Panc1 (cell line): ENCODE measurements at regions not wholly inside any gene's neighbourhood (a gene's known extent, or its start where the extent isn't known, plus 50 kb on each side); places are given as distances from the start of the nearest gene placed in this dataset.

ENCODE experiments used
- POLR2AphosphoS5 ChIP-seq: IDR thresholded peaks from 2 replicates; pipeline ENCODE4 v1.6.1; 2012; ENCODE audit warnings: mild to moderate bottlenecking, low read depth, low read length, moderate library complexity
- REST ChIP-seq, 2 experiments: IDR thresholded peaks; 2 replicates each; pipeline ENCODE4 v1.6.1; 2011 to 2012; ENCODE audit warnings: low read depth in 2 of 2, control low read depth in 1 of 2, low read length in 1 of 2, mild to moderate bottlenecking in 1 of 2, moderate library complexity in 1 of 2; ENCODE audit not compliant: insufficient read depth in 1 of 2
- SIN3A ChIP-seq: IDR thresholded peaks from 2 replicates; pipeline ENCODE4 v1.6.1; 2012; ENCODE audit warnings: low read depth, mild to moderate bottlenecking, low read length, moderate library complexity, borderline replicate concordance; ENCODE audit not compliant: insufficient read depth
- TCF7L2 ChIP-seq: IDR thresholded peaks from 2 replicates; pipeline ENCODE4 v1.6.1; 2011; ENCODE audit warnings: mild to moderate bottlenecking, low read depth, low read length, inconsistent platforms
- TF ChIP-seq, protein P1 (sequence below): fragments of 450-650 bp; IDR thresholded peaks from 2 replicates; pipeline ENCODE4 v1.5.1; 2017; ENCODE audit warnings: mild to moderate bottlenecking

- TF ChIP-seq POLR2AphosphoS5 = no peak
- TF ChIP-seq, protein P1, sequence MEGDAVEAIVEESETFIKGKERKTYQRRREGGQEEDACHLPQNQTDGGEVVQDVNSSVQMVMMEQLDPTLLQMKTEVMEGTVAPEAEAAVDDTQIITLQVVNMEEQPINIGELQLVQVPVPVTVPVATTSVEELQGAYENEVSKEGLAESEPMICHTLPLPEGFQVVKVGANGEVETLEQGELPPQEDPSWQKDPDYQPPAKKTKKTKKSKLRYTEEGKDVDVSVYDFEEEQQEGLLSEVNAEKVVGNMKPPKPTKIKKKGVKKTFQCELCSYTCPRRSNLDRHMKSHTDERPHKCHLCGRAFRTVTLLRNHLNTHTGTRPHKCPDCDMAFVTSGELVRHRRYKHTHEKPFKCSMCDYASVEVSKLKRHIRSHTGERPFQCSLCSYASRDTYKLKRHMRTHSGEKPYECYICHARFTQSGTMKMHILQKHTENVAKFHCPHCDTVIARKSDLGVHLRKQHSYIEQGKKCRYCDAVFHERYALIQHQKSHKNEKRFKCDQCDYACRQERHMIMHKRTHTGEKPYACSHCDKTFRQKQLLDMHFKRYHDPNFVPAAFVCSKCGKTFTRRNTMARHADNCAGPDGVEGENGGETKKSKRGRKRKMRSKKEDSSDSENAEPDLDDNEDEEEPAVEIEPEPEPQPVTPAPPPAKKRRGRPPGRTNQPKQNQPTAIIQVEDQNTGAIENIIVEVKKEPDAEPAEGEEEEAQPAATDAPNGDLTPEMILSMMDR = no peak
- no peak for TF ChIP-seq SIN3A
- TF ChIP-seq REST (IDR thresholded peaks at IDR 0.05; ENCODE audit: insufficient read depth in 1 of 2, low read depth in 2 of 2, low read length in 1 of 2) = no peak
- TF ChIP-seq TCF7L2 = no peak
Observed at GRCh38 chr3:150067561-150067960, 96.9 kb upstream of the PFN2 start.
